ENCODE measurements at regions not wholly inside any gene's neighbourhood (a gene's known extent, or its start where the extent isn't known, plus 50 kb on each side); places are given as distances from the start of the nearest gene placed in this dataset.

GRCh38 chr3:43163895-43164493, 58.1 kb upstream of the POMGNT2 start:
- POLR2A ChIA-PET: no interaction called here
- no peaks in the 10 kb centered on the region for H3K9me3 ChIP-seq (ENCODE audit: control insufficient read depth, insufficient read depth, low read length)
- DNase-seq (ENCODE audit: low read depth, low spot score): no peak
- TF ChIP-seq CTCF (IDR thresholded peaks at IDR 0.05; ENCODE audit: low read depth, low read length): no peak
- no peak overlapping the region for H3K27ac ChIP-seq (ENCODE audit: low read depth, low read length)
- CTCF ChIA-PET: interaction anchor here (0.6 to 4.0 kb wide), 4 partner anchors 10 to 340 kb away, joined by 3 to 35 read pairs (median 4); no protein-coding TSS in a partner anchor
- H3K27me3 ChIP-seq (ENCODE audit: control insufficient read depth, insufficient read depth, low read length): no peaks in the 10 kb centered on the region
- no peak overlapping the region for H3K4me3 ChIP-seq (ENCODE audit: low read depth, low read length)

- H3K4me3 ChIP-seq (ENCODE audit: low read depth, low read length): no peak overlapping the region
- ChIA-PET POLR2A (interaction anchor here (1.2 kb wide), 2 partner anchors 9 to 124 kb away, joined by 3 to 9 read pairs; partner anchors contain the start of gene SNRK), CTCF (interaction anchor here (0.6 to 4.0 kb wide), 18 partner anchors 9 to 459 kb away, joined by 3 to 35 read pairs (median 4); partner anchors contain the start of gene ANO10)
- DNase-seq (ENCODE audit: low read depth, low spot score): peak; percentile 37
- H3K9me3 ChIP-seq (ENCODE audit: control insufficient read depth, insufficient read depth, low read length): no peaks in the 10 kb centered on the region
- H3K27me3 ChIP-seq (ENCODE audit: control insufficient read depth, insufficient read depth, low read length): peaks cover 4% of the 10 kb centered on the region
- peak; percentile 51 for TF ChIP-seq CTCF (IDR thresholded peaks at IDR 0.05; ENCODE audit: low read depth, low read length)
- no peak overlapping the region for H3K27ac ChIP-seq (ENCODE audit: low read depth, low read length)
Observed at GRCh38 chr3:43162230-43163084, 56.6 kb upstream of the POMGNT2 start.

- ChIA-PET POLR2A (interaction anchor here (1.2 kb wide), 2 partner anchors 8 to 125 kb away, joined by 3 to 9 read pairs; partner anchors contain the start of gene SNRK), CTCF (interaction anchor here (0.7 to 4.0 kb wide), 16 partner anchors 8 to 460 kb away, joined by 3 to 35 read pairs (median 4); partner anchors contain the start of gene ANO10)
- Histone ChIP-seq H3K27ac (ENCODE audit: low read depth, low read length) (no peak overlapping the region), H3K9me3 (ENCODE audit: control insufficient read depth, insufficient read depth, low read length) (no peaks in the 10 kb centered on the region), H3K4me3 (ENCODE audit: low read depth, low read length) (no peak overlapping the region), H3K27me3 (ENCODE audit: control insufficient read depth, insufficient read depth, low read length) (peaks cover 4% of the 10 kb centered on the region)
- DNase-seq (ENCODE audit: low read depth, low spot score): no peak
- no peak for TF ChIP-seq CTCF (IDR thresholded peaks at IDR 0.05; ENCODE audit: low read depth, low read length)
Observed at GRCh38 chr3:43161684-43162229, 55.9 kb upstream of the POMGNT2 start.

GRCh38 chr3:43160664-43161063, 54.8 kb upstream of the POMGNT2 start:
- TF ChIP-seq CTCF (IDR thresholded peaks at IDR 0.05; ENCODE audit: low read depth, low read length): no peak
- Histone ChIP-seq H3K27ac (ENCODE audit: low read depth, low read length) (no peak overlapping the region), H3K27me3 (ENCODE audit: control insufficient read depth, insufficient read depth, low read length) (peaks cover 4% of the 10 kb centered on the region), H3K9me3 (ENCODE audit: control insufficient read depth, insufficient read depth, low read length) (no peaks in the 10 kb centered on the region), H3K4me3 (ENCODE audit: low read depth, low read length) (no peak overlapping the region)
- ChIA-PET POLR2A (no interaction called here), CTCF (interaction anchor here (0.8 to 4.0 kb wide), 8 partner anchors 11 to 356 kb away, joined by 3 to 35 read pairs (median 5); no protein-coding TSS in a partner anchor)
- DNase-seq (ENCODE audit: low read depth, low spot score): no peak

Data from AG04450 (cell line).